ENCODE measurements at regions not wholly inside any gene's neighbourhood (a gene's known extent, or its start where the extent isn't known, plus 50 kb on each side); places are given as distances from the start of the nearest gene placed in this dataset.

- H3K36me3 ChIP-seq (replicated peaks in 1 of 2; ENCODE audit: control extremely low read depth in 1 of 2, control insufficient read depth in 1 of 2, extremely low read depth in 1 of 2, insufficient read depth in 2 of 2, low read length in 1 of 2), result no peaks in the 10 kb centered on the region
- Mint-ChIP-seq H3K27me3 (no peaks in the 10 kb centered on the region), H3K4me1 (no peaks in the 10 kb centered on the region), H3K27ac (no peak overlapping the region), H3K4me3 (no peak overlapping the region), H3K9me3 (ENCODE audit: insufficient read depth) (no peaks in the 10 kb centered on the region)
- H3K27ac ChIP-seq (ENCODE audit: low read length in 2 of 2), result no peak overlapping the region
- no peak overlapping the region for H3K4me2 ChIP-seq (replicated peaks; ENCODE audit: low read depth, low read length, poor library complexity, severe bottlenecking)
- no peaks in the 10 kb centered on the region for H4K20me1 ChIP-seq (ENCODE audit: control insufficient read depth, insufficient read depth, low read length, poor library complexity, severe bottlenecking)
- no peaks in the 10 kb centered on the region for H3K9me3 ChIP-seq (ENCODE audit: control extremely low read depth in 1 of 3, control insufficient read depth in 2 of 3, insufficient read depth in 1 of 3, low read length in 2 of 3)
- H3K27me3 ChIP-seq (replicated peaks in 1 of 4; ENCODE audit: control extremely low read depth in 1 of 4, control insufficient read depth in 3 of 4, insufficient read depth in 4 of 4, low read length in 3 of 4), result peaks cover 0 to 4% (median 0%) of the 10 kb centered on the region in 4 experiments
- intact Hi-C loops (cut with micrococcal nuclease), result no loop called here
- CTCF ChIA-PET, result no interaction called here
- no peak overlapping the region for H3K9ac ChIP-seq (ENCODE audit: low read length)
- no peaks in the 10 kb centered on the region for H3K79me2 ChIP-seq (ENCODE audit: control insufficient read depth, insufficient read depth, low read length)
- WGBS (ENCODE audit: insufficient coverage), result 100% methylated on average over 5 of the region's 9 CpGs
- TF ChIP-seq CTCF (IDR thresholded peaks at IDR 0.05) (no peak), EZH2 (IDR thresholded peaks at IDR 0.05; ENCODE audit: borderline replicate concordance, insufficient read depth, low read depth, low read length, poor library complexity, severe bottlenecking) (no peak)
- DNase-seq (no peak), ATAC-seq (ENCODE audit: low read depth) (no peak)
- no peaks in the 10 kb centered on the region for H3K4me1 ChIP-seq (ENCODE audit: control insufficient read depth in 2 of 2, insufficient read depth in 2 of 2, low read length in 2 of 2)
- POLR2A ChIA-PET, result no interaction called here
- H2AFZ ChIP-seq (ENCODE audit: insufficient read depth, low read depth, low read length, poor library complexity, severe bottlenecking), result no peak overlapping the region
- H3K4me3 ChIP-seq (ENCODE audit: control extremely low read depth in 1 of 5, extremely low read depth in 1 of 5, insufficient read depth in 1 of 5, low read depth in 2 of 5, low read length in 4 of 5), result no peak overlapping the region
Observed at GRCh38 chr7:13016592-13017332, 329.3 kb downstream of the ARL4A start.

GRCh38 chr7:13017333-13017857 lies 330.0 kb downstream of the ARL4A start:
- ChIA-PET CTCF (no interaction called here), POLR2A (no interaction called here)
- H3K9ac ChIP-seq (ENCODE audit: low read length), result no peak overlapping the region
- Mint-ChIP-seq H3K4me1 (no peaks in the 10 kb centered on the region), H3K4me3 (no peak overlapping the region), H3K27me3 (no peaks in the 10 kb centered on the region), H3K27ac (no peak overlapping the region), H3K9me3 (ENCODE audit: insufficient read depth) (no peaks in the 10 kb centered on the region)
- ATAC-seq (ENCODE audit: low read depth) (no peak), DNase-seq (no peak)
- H3K4me2 ChIP-seq (replicated peaks; ENCODE audit: low read depth, low read length, poor library complexity, severe bottlenecking), result no peak overlapping the region
- intact Hi-C loops (cut with micrococcal nuclease), result no loop called here
- no peaks in the 10 kb centered on the region for H3K9me3 ChIP-seq (ENCODE audit: control extremely low read depth in 1 of 3, control insufficient read depth in 2 of 3, insufficient read depth in 1 of 3, low read length in 2 of 3)
- H2AFZ ChIP-seq (ENCODE audit: insufficient read depth, low read depth, low read length, poor library complexity, severe bottlenecking), result no peak overlapping the region
- H3K27ac ChIP-seq (ENCODE audit: low read length in 2 of 2), result no peak overlapping the region
- H4K20me1 ChIP-seq (ENCODE audit: control insufficient read depth, insufficient read depth, low read length, poor library complexity, severe bottlenecking), result no peaks in the 10 kb centered on the region
- H3K79me2 ChIP-seq (ENCODE audit: control insufficient read depth, insufficient read depth, low read length), result no peaks in the 10 kb centered on the region
- no peaks in the 10 kb centered on the region for H3K36me3 ChIP-seq (replicated peaks in 1 of 2; ENCODE audit: control extremely low read depth in 1 of 2, control insufficient read depth in 1 of 2, extremely low read depth in 1 of 2, insufficient read depth in 2 of 2, low read length in 1 of 2)
- 89% methylated on average over 1 of the region's 4 CpGs for WGBS (ENCODE audit: insufficient coverage)
- TF ChIP-seq CTCF (IDR thresholded peaks at IDR 0.05) (no peak), EZH2 (IDR thresholded peaks at IDR 0.05; ENCODE audit: borderline replicate concordance, insufficient read depth, low read depth, low read length, poor library complexity, severe bottlenecking) (no peak)
- no peak overlapping the region for H3K4me3 ChIP-seq (ENCODE audit: control extremely low read depth in 1 of 5, extremely low read depth in 1 of 5, insufficient read depth in 1 of 5, low read depth in 2 of 5, low read length in 4 of 5)
- H3K27me3 ChIP-seq (replicated peaks in 1 of 4; ENCODE audit: control extremely low read depth in 1 of 4, control insufficient read depth in 3 of 4, insufficient read depth in 4 of 4, low read length in 3 of 4), result peaks cover 0 to 4% (median 0%) of the 10 kb centered on the region in 4 experiments
- H3K4me1 ChIP-seq (ENCODE audit: control insufficient read depth in 2 of 2, insufficient read depth in 2 of 2, low read length in 2 of 2), result no peaks in the 10 kb centered on the region
